ENCODE measurements at regions not wholly inside any gene's neighbourhood (a gene's known extent, or its start where the extent isn't known, plus 50 kb on each side); places are given as distances from the start of the nearest gene placed in this dataset.

DNA sequence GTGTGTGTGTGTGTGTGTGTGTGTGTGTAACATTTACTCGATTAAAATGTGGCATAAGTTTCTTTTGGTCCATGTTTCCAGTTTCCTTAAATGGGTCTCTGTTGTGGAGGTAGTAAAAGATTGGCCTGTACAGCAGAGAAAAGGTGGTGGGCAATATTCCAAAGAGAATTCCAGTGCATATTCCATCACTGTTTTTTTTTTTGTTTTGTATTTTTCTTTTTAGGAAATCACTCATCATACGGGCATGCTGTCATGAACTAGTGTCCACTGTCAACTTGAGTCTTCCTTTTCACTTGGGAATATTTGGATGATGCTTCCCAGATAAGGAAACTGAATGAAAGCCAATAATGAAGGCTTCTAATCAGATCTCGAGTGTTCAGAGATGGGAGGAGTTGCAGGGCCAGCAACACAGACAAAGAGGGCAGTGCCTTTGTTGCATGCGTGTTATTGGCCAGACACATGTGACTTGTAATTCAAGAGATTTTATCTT is 95.2 kb upstream of the PDGFD start:
- Histone ChIP-seq H3K36me3 (no peaks in the 10 kb centered on the region), H3K4me1 (no peaks in the 10 kb centered on the region), H3K4me3 (no peak overlapping the region), H3K27me3 (no peaks in the 10 kb centered on the region), H3K9me3 (no peaks in the 10 kb centered on the region), H3K27ac (no peak overlapping the region)
- intact Hi-C loops (cut with DNase I), result no loop called here
- 65 to 70% methylated on average over 4 of the region's 4 CpGs for WGBS, 2 donors
- DNase-seq, result no peak
- TF ChIP-seq, protein P1, sequence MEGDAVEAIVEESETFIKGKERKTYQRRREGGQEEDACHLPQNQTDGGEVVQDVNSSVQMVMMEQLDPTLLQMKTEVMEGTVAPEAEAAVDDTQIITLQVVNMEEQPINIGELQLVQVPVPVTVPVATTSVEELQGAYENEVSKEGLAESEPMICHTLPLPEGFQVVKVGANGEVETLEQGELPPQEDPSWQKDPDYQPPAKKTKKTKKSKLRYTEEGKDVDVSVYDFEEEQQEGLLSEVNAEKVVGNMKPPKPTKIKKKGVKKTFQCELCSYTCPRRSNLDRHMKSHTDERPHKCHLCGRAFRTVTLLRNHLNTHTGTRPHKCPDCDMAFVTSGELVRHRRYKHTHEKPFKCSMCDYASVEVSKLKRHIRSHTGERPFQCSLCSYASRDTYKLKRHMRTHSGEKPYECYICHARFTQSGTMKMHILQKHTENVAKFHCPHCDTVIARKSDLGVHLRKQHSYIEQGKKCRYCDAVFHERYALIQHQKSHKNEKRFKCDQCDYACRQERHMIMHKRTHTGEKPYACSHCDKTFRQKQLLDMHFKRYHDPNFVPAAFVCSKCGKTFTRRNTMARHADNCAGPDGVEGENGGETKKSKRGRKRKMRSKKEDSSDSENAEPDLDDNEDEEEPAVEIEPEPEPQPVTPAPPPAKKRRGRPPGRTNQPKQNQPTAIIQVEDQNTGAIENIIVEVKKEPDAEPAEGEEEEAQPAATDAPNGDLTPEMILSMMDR (IDR thresholded peaks at IDR 0.05), result no peak
- TF ChIP-seq EP300 (IDR thresholded peaks at IDR 0.05), result no peak
- TF ChIP-seq POLR2A (IDR thresholded peaks at IDR 0.05), result no peak
- no peak for TF ChIP-seq POLR2AphosphoS5 (IDR thresholded peaks at IDR 0.05)

DNA sequence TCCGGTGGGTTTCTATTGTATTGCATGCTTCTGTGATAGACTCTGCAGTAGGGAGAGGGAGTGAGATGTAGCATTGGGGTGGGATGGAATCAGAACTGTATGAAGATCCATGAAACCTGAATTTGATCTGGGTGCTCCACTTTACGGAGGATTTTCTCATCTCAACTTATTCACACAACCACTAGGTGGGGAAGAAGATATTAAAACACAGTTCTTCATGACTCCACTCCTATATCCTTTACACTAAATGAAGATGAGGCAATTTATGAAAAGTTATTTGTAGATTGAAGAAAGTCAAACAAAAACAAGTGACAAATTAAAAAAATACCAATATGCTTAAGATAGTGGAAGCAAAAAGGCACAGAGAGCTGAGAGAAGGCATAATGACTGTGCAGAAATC is 92.6 kb upstream of the PDGFD start:
- TF ChIP-seq, protein P1 (IDR thresholded peaks at IDR 0.05), result no peak
- TF ChIP-seq POLR2AphosphoS5 (IDR thresholded peaks at IDR 0.05) (no peak), POLR2A (IDR thresholded peaks at IDR 0.05) (no peak)
- WGBS, 2 donors, result 76 to 83% methylated on average over 2 of the region's 2 CpGs
- no peak overlapping the region for H3K27ac ChIP-seq
- H3K9me3 ChIP-seq, result no peaks in the 10 kb centered on the region
- intact Hi-C loops (cut with DNase I), result no loop called here
- no peaks in the 10 kb centered on the region for H3K27me3 ChIP-seq
- H3K4me3 ChIP-seq, result no peak overlapping the region
- no peak for DNase-seq
- H3K4me1 ChIP-seq, result no peaks in the 10 kb centered on the region
- no peaks in the 10 kb centered on the region for H3K36me3 ChIP-seq

DNA sequence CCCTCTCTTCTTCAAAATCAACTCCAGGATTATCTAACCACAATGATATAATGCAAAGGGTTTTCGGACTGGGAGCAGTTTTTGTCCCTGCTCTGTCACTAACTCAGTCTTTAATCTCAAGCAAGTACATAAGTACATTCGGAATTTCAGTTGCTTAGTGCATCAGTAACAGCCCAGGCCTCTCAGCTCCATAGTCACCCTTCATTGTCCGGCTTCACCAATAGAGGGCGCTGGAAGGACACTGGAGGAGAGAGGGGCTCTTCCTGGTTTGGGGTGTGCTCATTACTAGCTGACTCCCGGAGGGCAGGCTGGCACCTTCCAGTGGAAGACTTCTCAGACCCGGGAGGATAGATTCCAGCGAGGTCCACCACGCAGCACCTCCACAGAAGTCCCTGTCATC is 90.4 kb upstream of the PDGFD start:
- intact Hi-C loops (cut with DNase I), result no loop called here
- DNase-seq, result no peak
- Histone ChIP-seq H3K9me3 (no peaks in the 10 kb centered on the region), H3K27ac (no peak overlapping the region), H3K4me3 (no peak overlapping the region), H3K36me3 (no peaks in the 10 kb centered on the region), H3K27me3 (no peaks in the 10 kb centered on the region), H3K4me1 (no peaks in the 10 kb centered on the region)
- TF ChIP-seq, protein P1 (IDR thresholded peaks at IDR 0.05), result no peak
- TF ChIP-seq POLR2AphosphoS5 (IDR thresholded peaks at IDR 0.05) (no peak), EP300 (IDR thresholded peaks at IDR 0.05) (no peak), POLR2A (IDR thresholded peaks at IDR 0.05) (no peak)
- 42 to 44% methylated on average over 8 of the region's 8 CpGs for WGBS, 2 donors

DNA sequence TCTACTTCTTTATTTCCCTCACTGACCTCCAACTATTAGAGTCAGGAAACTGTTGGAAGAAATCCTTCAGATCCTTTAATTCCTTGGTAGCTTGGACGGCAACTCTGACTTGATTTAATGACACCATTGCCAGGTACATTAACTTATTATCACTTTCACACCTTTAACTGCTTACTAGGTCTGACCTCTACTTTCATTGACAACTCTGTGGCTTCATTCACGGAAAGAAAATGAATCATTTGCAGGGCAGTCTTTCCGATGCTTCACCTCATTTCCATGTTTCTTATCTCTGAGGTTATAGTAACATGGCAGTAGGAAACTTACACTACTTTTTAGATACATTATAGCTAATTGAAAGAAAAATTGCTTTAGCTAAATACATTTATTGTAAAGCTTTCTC is 82.6 kb upstream of the PDGFD start:
- WGBS, 2 donors, result 67 to 79% methylated on average over 3 of the region's 3 CpGs
- Histone ChIP-seq H3K27me3 (no peaks in the 10 kb centered on the region), H3K27ac (no peak overlapping the region), H3K9me3 (no peaks in the 10 kb centered on the region), H3K4me3 (no peak overlapping the region), H3K4me1 (no peaks in the 10 kb centered on the region), H3K36me3 (no peaks in the 10 kb centered on the region)
- intact Hi-C loops (cut with DNase I), result no loop called here
- DNase-seq, result no peak
- no peak for TF ChIP-seq POLR2A (IDR thresholded peaks at IDR 0.05)
- TF ChIP-seq POLR2AphosphoS5 (IDR thresholded peaks at IDR 0.05), result no peak
- TF ChIP-seq, protein P1 (IDR thresholded peaks at IDR 0.05), result no peak
- no peak for TF ChIP-seq EP300 (IDR thresholded peaks at IDR 0.05)

DNA sequence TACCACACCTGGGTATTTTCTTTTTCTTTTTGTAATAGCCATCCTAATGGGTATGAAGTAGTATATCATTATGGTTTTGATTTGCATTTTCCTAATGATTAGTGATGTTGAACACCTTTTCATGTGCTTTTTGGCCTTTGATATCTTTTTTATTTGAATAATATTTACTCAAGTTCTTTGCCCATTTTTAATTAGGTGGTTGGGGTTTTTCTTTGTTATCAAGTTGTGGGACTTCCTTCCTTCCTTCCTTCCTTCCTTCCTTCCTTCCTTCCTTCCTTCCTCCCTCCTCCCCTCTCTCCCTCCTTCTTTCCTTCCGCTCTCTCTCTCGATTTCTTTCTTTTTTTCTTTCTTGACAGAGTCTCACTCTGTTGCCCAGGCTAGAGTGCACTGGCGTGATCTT is 75.0 kb upstream of the PDGFD start:
- 86 to 91% methylated on average over 3 of the region's 3 CpGs for WGBS, 2 donors
- TF ChIP-seq, protein P1 (IDR thresholded peaks at IDR 0.05), result no peak
- TF ChIP-seq EP300 (IDR thresholded peaks at IDR 0.05) (no peak), POLR2AphosphoS5 (IDR thresholded peaks at IDR 0.05) (no peak), POLR2A (IDR thresholded peaks at IDR 0.05) (no peak)

More for the DNA sequence above, 75.0 kb upstream of the PDGFD start:
- H3K27ac ChIP-seq, result no peak overlapping the region
- H3K4me3 ChIP-seq, result no peak overlapping the region
- DNase-seq, result no peak
- intact Hi-C loops (cut with DNase I), result no loop called here
- H3K27me3 ChIP-seq, result no peaks in the 10 kb centered on the region
- H3K9me3 ChIP-seq, result no peaks in the 10 kb centered on the region
- no peaks in the 10 kb centered on the region for H3K36me3 ChIP-seq
- no peaks in the 10 kb centered on the region for H3K4me1 ChIP-seq
